Vagina (tissue), 2 donors: ENCODE measurements at regions not wholly inside any gene's neighbourhood (a gene's known extent, or its start where the extent isn't known, plus 50 kb on each side); places are given as distances from the start of the nearest gene placed in this dataset.

Experiments
- DNase-seq, 2 donors: peaks; one replicate each; pipeline ENCODE4 v3.0.0-alpha.2; 2017; ENCODE audit errors: extremely low spot score in 2 of 2
- H3K27ac ChIP-seq: fragments of 200-600 bp; sonication (generic); one replicate; pipeline ENCODE4 v1.5.1; 2019
- H3K27me3 ChIP-seq: fragments of 200-600 bp; sonication (generic); one replicate; pipeline ENCODE4 v1.5.1; 2019
- H3K36me3 ChIP-seq, 2 donors: fragments of 200-600 bp; sonication (generic); one replicate each; pipeline ENCODE4 v1.5.1; 2017 to 2019
- H3K4me1 ChIP-seq: fragments of 200-600 bp; sonication (generic); one replicate; pipeline ENCODE4 v1.5.1; 2019
- H3K4me3 ChIP-seq, 2 donors: fragments of 200-600 bp; sonication (generic); 1 replicate in 1 of 2; 2 replicates in 1 of 2; pipeline ENCODE4 v1.5.1; 2016 to 2019
- H3K9me3 ChIP-seq: fragments of 200-600 bp; sonication (generic); one replicate; pipeline ENCODE4 v1.5.1; 2019
- POLR2A ChIP-seq, 2 donors: fragments of 450-650 bp; IDR thresholded peaks; one replicate each; pipeline ENCODE4 v1.6.1; 2017; ENCODE audit warnings: antibody characterized with exemption in 2 of 2, mild to moderate bottlenecking in 2 of 2, moderate library complexity in 2 of 2
- POLR2AphosphoS5 ChIP-seq, 2 donors: sonication (generic); formaldehyde crosslinking; IDR thresholded peaks; one replicate each; pipeline ENCODE4 v1.9.0; 2017; ENCODE audit warnings: antibody characterized with exemption in 2 of 2, mild to moderate bottlenecking in 2 of 2, low read depth in 1 of 2; ENCODE audit not compliant: insufficient read depth in 1 of 2
- intact Hi-C: fragments of 100-400 bp; cut with DNase I; formaldehyde crosslinking; loops from one replicate; pipeline ENCODE4 v1.15.1; 2023
- TF ChIP-seq, protein P1 (sequence below), 3 experiments: fragments of 450-650 bp in 2 of 3; fragments of 200-600 bp in 1 of 3; sonication (generic) in 1 of 3; IDR thresholded peaks; one replicate each; pipeline ENCODE4 v1.5.1; 2017 to 2019; ENCODE audit warnings: antibody characterized with exemption in 3 of 3, mild to moderate bottlenecking in 2 of 3, moderate library complexity in 2 of 3

- TF ChIP-seq, protein P1, sequence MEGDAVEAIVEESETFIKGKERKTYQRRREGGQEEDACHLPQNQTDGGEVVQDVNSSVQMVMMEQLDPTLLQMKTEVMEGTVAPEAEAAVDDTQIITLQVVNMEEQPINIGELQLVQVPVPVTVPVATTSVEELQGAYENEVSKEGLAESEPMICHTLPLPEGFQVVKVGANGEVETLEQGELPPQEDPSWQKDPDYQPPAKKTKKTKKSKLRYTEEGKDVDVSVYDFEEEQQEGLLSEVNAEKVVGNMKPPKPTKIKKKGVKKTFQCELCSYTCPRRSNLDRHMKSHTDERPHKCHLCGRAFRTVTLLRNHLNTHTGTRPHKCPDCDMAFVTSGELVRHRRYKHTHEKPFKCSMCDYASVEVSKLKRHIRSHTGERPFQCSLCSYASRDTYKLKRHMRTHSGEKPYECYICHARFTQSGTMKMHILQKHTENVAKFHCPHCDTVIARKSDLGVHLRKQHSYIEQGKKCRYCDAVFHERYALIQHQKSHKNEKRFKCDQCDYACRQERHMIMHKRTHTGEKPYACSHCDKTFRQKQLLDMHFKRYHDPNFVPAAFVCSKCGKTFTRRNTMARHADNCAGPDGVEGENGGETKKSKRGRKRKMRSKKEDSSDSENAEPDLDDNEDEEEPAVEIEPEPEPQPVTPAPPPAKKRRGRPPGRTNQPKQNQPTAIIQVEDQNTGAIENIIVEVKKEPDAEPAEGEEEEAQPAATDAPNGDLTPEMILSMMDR (IDR thresholded peaks at IDR 0.05), result no peak
- TF ChIP-seq POLR2A (IDR thresholded peaks at IDR 0.05), result no peak
- no peak for TF ChIP-seq POLR2AphosphoS5 (IDR thresholded peaks at IDR 0.05; ENCODE audit: insufficient read depth in 1 of 2, low read depth in 1 of 2)
- no peak for DNase-seq
- no peak overlapping the region for H3K4me3 ChIP-seq
- H3K36me3 ChIP-seq, result no peaks in the 10 kb centered on the region
- intact Hi-C loops, result no loop called here
- H3K27ac ChIP-seq, result no peak overlapping the region
- H3K4me1 ChIP-seq, result no peaks in the 10 kb centered on the region
- no peaks in the 10 kb centered on the region for H3K9me3 ChIP-seq
- H3K27me3 ChIP-seq, result no peaks in the 10 kb centered on the region
These were observed 70.5 kb upstream of the RUNX1 start for GRCh38 chr21:35119501-35120047.

DNA sequence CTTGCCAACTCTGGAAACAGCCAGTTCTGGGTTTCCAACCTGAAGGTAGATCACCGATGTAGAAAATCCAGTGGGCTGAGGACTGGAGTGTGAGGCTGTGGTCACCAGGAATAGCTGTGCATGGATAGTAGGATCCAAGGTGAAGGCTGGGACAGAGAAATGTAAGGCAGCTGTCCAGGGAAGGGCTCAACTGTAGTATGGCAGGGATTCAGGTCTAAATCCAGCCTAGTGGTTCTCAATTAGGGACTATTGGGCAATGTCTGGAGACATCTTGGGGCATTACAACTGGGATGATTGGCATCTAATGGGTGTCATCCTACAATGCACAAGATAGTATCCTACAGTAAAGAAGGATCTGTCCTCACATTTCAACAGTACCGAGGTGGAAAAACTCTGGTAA, 67.7 kb upstream of the RUNX1 start:
- intact Hi-C loops, result no loop called here
- no peak for DNase-seq
- H3K27ac ChIP-seq, result no peak overlapping the region
- no peaks in the 10 kb centered on the region for H3K27me3 ChIP-seq
- no peaks in the 10 kb centered on the region for H3K36me3 ChIP-seq
- TF ChIP-seq POLR2AphosphoS5 (IDR thresholded peaks at IDR 0.05; ENCODE audit: insufficient read depth in 1 of 2, low read depth in 1 of 2), result no peak
- H3K4me1 ChIP-seq, result no peaks in the 10 kb centered on the region
- H3K4me3 ChIP-seq, result no peak overlapping the region
- no peaks in the 10 kb centered on the region for H3K9me3 ChIP-seq

- no peak for DNase-seq
- Histone ChIP-seq H3K4me3 (no peak overlapping the region), H3K4me1 (no peaks in the 10 kb centered on the region), H3K9me3 (no peaks in the 10 kb centered on the region), H3K27me3 (no peaks in the 10 kb centered on the region), H3K27ac (no peak overlapping the region), H3K36me3 (no peaks in the 10 kb centered on the region)
- TF ChIP-seq, protein P1 (IDR thresholded peaks at IDR 0.05), result no peak
- TF ChIP-seq POLR2A (IDR thresholded peaks at IDR 0.05), result no peak
- no peak for TF ChIP-seq POLR2AphosphoS5 (IDR thresholded peaks at IDR 0.05; ENCODE audit: insufficient read depth in 1 of 2, low read depth in 1 of 2)
- intact Hi-C loops, result no loop called here
These were observed 64.0 kb upstream of the RUNX1 start for GRCh38 chr21:35113064-35113463.

- TF ChIP-seq, protein P1 (IDR thresholded peaks at IDR 0.05), result no peak
- TF ChIP-seq POLR2A (IDR thresholded peaks at IDR 0.05), result no peak
- no peak for TF ChIP-seq POLR2AphosphoS5 (IDR thresholded peaks at IDR 0.05; ENCODE audit: insufficient read depth in 1 of 2, low read depth in 1 of 2)
- Histone ChIP-seq H3K27ac (no peak overlapping the region), H3K36me3 (no peaks in the 10 kb centered on the region), H3K27me3 (no peaks in the 10 kb centered on the region), H3K4me1 (no peaks in the 10 kb centered on the region), H3K4me3 (no peak overlapping the region), H3K9me3 (no peaks in the 10 kb centered on the region)
- intact Hi-C loops, result no loop called here
- no peak for DNase-seq
These were observed 62.3 kb upstream of the RUNX1 start for GRCh38 chr21:35111321-35111930.

GRCh38 chr21:35108887-35109286, 59.8 kb upstream of the RUNX1 start:
- intact Hi-C loops, result no loop called here
- no peak for TF ChIP-seq POLR2A (IDR thresholded peaks at IDR 0.05)
- no peak for TF ChIP-seq POLR2AphosphoS5 (IDR thresholded peaks at IDR 0.05; ENCODE audit: insufficient read depth in 1 of 2, low read depth in 1 of 2)
- TF ChIP-seq, protein P1 (IDR thresholded peaks at IDR 0.05), result no peak
- Histone ChIP-seq H3K4me3 (no peak overlapping the region), H3K36me3 (no peaks in the 10 kb centered on the region), H3K4me1 (no peaks in the 10 kb centered on the region), H3K27ac (no peak overlapping the region), H3K27me3 (no peaks in the 10 kb centered on the region), H3K9me3 (no peaks in the 10 kb centered on the region)
- DNase-seq, result no peak
